Mesothelial cell of epicardium (in vitro differentiated cells): ENCODE measurements at regions not wholly inside any gene's neighbourhood (a gene's known extent, or its start where the extent isn't known, plus 50 kb on each side); places are given as distances from the start of the nearest gene placed in this dataset.
"Not testable (repeated sequence)": the region's sequence is repeated elsewhere in the genome, so short reads cannot be mapped to it uniquely, and the experiment has no call there.

ENCODE experiments used
- DNase-seq, 2 experiments: peaks; one replicate each; pipeline ENCODE4 v3.0.0; 2021; ENCODE audit warnings: low spot score in 2 of 2; ENCODE audit not compliant: unreplicated experiment in 2 of 2
- H3K27ac Mint-ChIP-seq: 2 replicates; pipeline ENCODE4 v1.8.0; 2021; ENCODE audit warnings: mixed read lengths
- H3K27me3 Mint-ChIP-seq: 2 replicates; pipeline ENCODE4 v1.8.0; 2021; ENCODE audit warnings: low read depth, mixed read lengths
- H3K36me3 Mint-ChIP-seq: 2 replicates; pipeline ENCODE4 v1.8.0; 2021; ENCODE audit warnings: mixed read lengths
- H3K4me1 Mint-ChIP-seq: 2 replicates; pipeline ENCODE4 v1.8.0; 2021; ENCODE audit warnings: mixed read lengths
- H3K4me3 Mint-ChIP-seq: 2 replicates; pipeline ENCODE4 v1.8.0; 2021; ENCODE audit warnings: mild to moderate bottlenecking, moderate library complexity, mixed read lengths
- H3K9me3 Mint-ChIP-seq: 2 replicates; pipeline ENCODE4 v1.8.0; 2021; ENCODE audit warnings: mixed read lengths
- CTCF ChIP-seq: fragments of 200-600 bp; sonication (generic); IDR thresholded peaks from one replicate; pipeline ENCODE4 v1.5.0; 2021; ENCODE audit warnings: antibody characterized with exemption; ENCODE audit not compliant: unreplicated experiment

DNA sequence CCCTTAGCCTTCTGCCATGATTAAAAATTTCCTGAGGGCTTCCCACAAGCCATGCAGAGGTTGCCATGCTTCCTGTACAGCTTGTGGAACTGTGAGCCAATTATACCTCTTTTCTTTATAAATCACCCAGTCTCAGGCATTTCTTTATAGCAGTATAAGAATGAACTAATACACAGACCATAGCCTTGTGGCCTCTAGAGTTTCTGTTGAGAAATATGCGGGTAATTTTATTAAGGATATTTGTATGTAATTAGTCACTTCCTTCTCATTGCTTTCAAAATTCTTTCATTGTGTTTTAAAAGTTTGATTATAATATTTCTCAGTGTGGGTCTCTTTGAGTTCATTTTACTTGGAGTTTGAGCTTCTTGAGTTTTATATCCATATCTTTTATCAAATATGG lies 484.9 kb downstream of the COL12A1 start:
- H3K4me3 Mint-ChIP-seq: no peak overlapping the region
- no peak overlapping the region for H3K27ac Mint-ChIP-seq
- TF ChIP-seq CTCF: no peak
- peaks cover 24% of the 10 kb centered on the region for H3K9me3 Mint-ChIP-seq
- no peaks in the 10 kb centered on the region for H3K36me3 Mint-ChIP-seq
- no peak for DNase-seq
- no peaks in the 10 kb centered on the region for H3K4me1 Mint-ChIP-seq
- H3K27me3 Mint-ChIP-seq: no peaks in the 10 kb centered on the region

GRCh38 chr6:74717591-74717990 lies 488.3 kb downstream of the COL12A1 start:
- H3K36me3 Mint-ChIP-seq: no peaks in the 10 kb centered on the region
- no peaks in the 10 kb centered on the region for H3K27me3 Mint-ChIP-seq
- H3K4me3 Mint-ChIP-seq: no peak overlapping the region
- peaks cover 24% of the 10 kb centered on the region for H3K9me3 Mint-ChIP-seq
- H3K4me1 Mint-ChIP-seq: no peaks in the 10 kb centered on the region
- no peak overlapping the region for H3K27ac Mint-ChIP-seq
- no peak for TF ChIP-seq CTCF
- DNase-seq: no peak

DNA sequence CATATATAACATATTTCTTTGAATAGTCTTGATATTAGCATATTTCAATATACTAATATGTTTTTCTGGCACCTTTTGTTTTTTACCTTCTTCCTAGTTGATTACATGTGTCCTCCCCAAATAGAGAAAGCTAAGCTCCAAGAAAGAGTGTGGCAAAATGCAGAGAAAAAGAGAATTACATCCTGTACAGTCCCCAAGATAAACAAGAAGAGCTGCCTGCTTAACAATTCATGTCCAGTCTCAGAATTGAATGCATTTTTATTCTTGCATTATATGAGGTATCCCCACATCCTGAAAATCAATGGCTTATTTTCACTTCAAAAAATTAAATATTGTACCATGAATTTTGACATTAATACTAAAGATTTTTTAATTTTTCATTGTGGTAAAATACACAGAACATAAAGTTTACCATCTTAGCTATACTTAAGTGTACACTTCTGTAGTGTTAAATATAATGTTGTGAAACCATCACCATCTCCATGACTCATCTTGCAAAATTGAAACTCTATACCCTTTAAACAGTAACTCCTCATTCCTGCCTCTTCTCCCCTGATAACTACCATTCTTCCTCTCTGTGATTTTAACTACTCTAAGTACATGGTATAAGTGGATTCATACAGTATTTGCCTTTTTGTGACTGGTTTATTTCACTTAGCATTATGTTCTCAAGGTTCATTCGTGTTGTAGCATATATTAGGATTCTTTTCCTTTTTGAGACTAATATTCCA lies 490.3 kb downstream of the COL12A1 start:
- H3K4me1 Mint-ChIP-seq: no peaks in the 10 kb centered on the region
- no peak for DNase-seq
- no peak overlapping the region for H3K27ac Mint-ChIP-seq
- peaks cover 16% of the 10 kb centered on the region for H3K9me3 Mint-ChIP-seq
- no peaks in the 10 kb centered on the region for H3K36me3 Mint-ChIP-seq
- H3K4me3 Mint-ChIP-seq: no peak overlapping the region
- H3K27me3 Mint-ChIP-seq: no peaks in the 10 kb centered on the region
- TF ChIP-seq CTCF: no peak

DNA sequence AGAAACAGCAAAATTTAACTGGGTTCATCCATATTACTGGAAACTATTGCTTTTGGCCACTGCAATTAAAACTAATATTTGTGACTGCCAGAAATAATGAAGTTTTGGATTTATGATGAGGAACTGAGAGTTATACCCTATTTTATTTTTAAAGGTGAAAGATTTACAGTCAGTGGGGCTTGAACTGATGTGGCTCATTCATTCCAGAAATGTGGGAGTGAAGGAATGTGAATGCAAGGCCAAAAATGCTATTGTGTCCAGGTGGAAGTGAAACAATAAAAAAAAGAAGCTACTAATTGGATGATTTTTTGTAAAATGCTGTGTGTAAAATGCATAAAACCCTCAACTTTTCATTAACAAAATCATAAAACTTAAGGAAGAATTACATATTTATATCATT lies 491.9 kb downstream of the COL12A1 start:
- no peaks in the 10 kb centered on the region for H3K27me3 Mint-ChIP-seq
- peaks cover 10% of the 10 kb centered on the region for H3K9me3 Mint-ChIP-seq
- no peak overlapping the region for H3K4me3 Mint-ChIP-seq
- DNase-seq: no peak
- H3K27ac Mint-ChIP-seq: no peak overlapping the region
- H3K4me1 Mint-ChIP-seq: no peaks in the 10 kb centered on the region
- H3K36me3 Mint-ChIP-seq: no peaks in the 10 kb centered on the region
- no peak for TF ChIP-seq CTCF

- Mint-ChIP-seq H3K4me1 (no peaks in the 10 kb centered on the region), H3K9me3 (peaks cover 5% of the 10 kb centered on the region), H3K27me3 (peaks cover 1% of the 10 kb centered on the region), H3K36me3 (no peaks in the 10 kb centered on the region), H3K27ac (no peak overlapping the region), H3K4me3 (no peak overlapping the region)
- no peak for DNase-seq
- no peak for TF ChIP-seq CTCF
Measured at GRCh38 chr6:74705451-74705850, 500.4 kb downstream of the COL12A1 start.

DNA sequence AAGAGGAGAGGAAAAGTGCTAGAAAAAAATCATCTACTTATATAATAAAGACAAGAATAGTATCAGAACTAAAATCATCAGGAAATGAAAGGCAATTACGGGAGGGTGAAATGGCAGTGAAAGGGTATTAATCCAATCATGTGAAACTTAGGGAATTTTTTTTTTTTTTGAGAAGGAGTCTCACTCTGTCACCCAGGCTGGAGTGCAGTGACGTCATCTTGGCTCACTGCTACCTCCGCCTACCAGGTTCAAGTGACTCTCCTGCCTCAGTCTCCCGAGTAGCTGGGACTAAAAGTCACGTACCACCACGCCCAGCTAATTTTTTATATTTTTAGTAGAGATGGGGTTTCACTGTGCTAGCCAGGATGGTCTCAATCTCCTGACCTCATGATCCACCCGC lies 501.3 kb downstream of the COL12A1 start:
- not testable (repeated sequence) for H3K9me3 Mint-ChIP-seq, H3K36me3 Mint-ChIP-seq, DNase-seq, H3K27me3 Mint-ChIP-seq, H3K4me3 Mint-ChIP-seq, H3K4me1 Mint-ChIP-seq, H3K27ac Mint-ChIP-seq
